Fibroblast of lung (primary cell): ENCODE measurements at regions not wholly inside any gene's neighbourhood (a gene's known extent, or its start where the extent isn't known, plus 50 kb on each side); places are given as distances from the start of the nearest gene placed in this dataset.

Experiments used
- EZH2 ChIP-seq: IDR thresholded peaks from 2 replicates; pipeline ENCODE4 v1.5.1; 2012; ENCODE audit warnings: low read length, control low read depth, mild to moderate bottlenecking; ENCODE audit errors: missing control alignments
- TF ChIP-seq, protein P1 (sequence below), 2 donors: IDR thresholded peaks in 1 of 2; conservative IDR thresholded peaks in 1 of 2; 1 replicate in 1 of 2; 2 replicates in 1 of 2; pipeline ENCODE4 v1.5.1; 2011 to 2012; ENCODE audit warnings: low read length in 2 of 2, control low read depth in 1 of 2, inconsistent platforms in 1 of 2, low read depth in 1 of 2, mild to moderate bottlenecking in 1 of 2

DNA sequence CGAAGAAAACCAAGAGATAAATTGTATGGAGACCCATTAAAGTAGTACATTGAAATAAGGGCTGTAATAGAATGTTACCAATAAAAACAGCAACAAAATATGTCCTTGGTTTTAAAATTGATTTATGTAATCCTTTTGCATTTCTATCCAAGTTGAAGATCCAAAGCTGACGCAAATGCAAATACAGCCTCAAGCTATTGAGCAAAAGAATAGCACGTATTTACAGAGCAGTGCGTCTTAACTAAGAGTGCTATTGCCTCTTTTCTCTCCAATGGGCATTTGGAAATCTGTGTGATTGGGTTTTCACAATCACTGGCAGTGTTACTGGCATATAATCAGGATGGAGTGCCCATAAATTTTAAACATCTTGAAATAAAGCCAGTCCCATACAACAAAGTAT is 417.4 kb downstream of the TLL1 start:
- TF ChIP-seq EZH2, result no peak
- TF ChIP-seq, protein P1, sequence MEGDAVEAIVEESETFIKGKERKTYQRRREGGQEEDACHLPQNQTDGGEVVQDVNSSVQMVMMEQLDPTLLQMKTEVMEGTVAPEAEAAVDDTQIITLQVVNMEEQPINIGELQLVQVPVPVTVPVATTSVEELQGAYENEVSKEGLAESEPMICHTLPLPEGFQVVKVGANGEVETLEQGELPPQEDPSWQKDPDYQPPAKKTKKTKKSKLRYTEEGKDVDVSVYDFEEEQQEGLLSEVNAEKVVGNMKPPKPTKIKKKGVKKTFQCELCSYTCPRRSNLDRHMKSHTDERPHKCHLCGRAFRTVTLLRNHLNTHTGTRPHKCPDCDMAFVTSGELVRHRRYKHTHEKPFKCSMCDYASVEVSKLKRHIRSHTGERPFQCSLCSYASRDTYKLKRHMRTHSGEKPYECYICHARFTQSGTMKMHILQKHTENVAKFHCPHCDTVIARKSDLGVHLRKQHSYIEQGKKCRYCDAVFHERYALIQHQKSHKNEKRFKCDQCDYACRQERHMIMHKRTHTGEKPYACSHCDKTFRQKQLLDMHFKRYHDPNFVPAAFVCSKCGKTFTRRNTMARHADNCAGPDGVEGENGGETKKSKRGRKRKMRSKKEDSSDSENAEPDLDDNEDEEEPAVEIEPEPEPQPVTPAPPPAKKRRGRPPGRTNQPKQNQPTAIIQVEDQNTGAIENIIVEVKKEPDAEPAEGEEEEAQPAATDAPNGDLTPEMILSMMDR (conservative IDR thresholded peaks at IDR 0.05 in 1 of 2, IDR thresholded peaks at IDR 0.05 in 1 of 2; ENCODE audit: low read depth in 1 of 2, low read length in 2 of 2), result no peak
